ENCODE measurements at regions not wholly inside any gene's neighbourhood (a gene's known extent, or its start where the extent isn't known, plus 50 kb on each side); places are given as distances from the start of the nearest gene placed in this dataset.

- Histone ChIP-seq H3K4me3 (no peak overlapping the region), H3K27me3 (no peaks in the 10 kb centered on the region), H3K36me3 (no peaks in the 10 kb centered on the region), H3K9me3 (peaks cover 0 to 13% of the 10 kb centered on the region in 2 donors), H3K27ac (no peak overlapping the region), H3K4me1 (no peaks in the 10 kb centered on the region)
- DNase-seq (ENCODE audit: low spot score in 2 of 2): no peak
- intact Hi-C loops (cut with DNase I; ENCODE audit: low total_unique reads): no loop called here
- no peak for TF ChIP-seq CTCF (IDR thresholded peaks at IDR 0.05)
- no peak for TF ChIP-seq POLR2A (IDR thresholded peaks at IDR 0.05)
- no peak for TF ChIP-seq POLR2AphosphoS5 (IDR thresholded peaks at IDR 0.05)
Observed at GRCh38 chr3:153649286-153649839, 471.8 kb upstream of the ARHGEF26 start.

- Histone ChIP-seq H3K4me3 (no peak overlapping the region), H3K36me3 (no peaks in the 10 kb centered on the region), H3K27me3 (no peaks in the 10 kb centered on the region), H3K27ac (no peak overlapping the region), H3K4me1 (no peaks in the 10 kb centered on the region), H3K9me3 (no peaks in the 10 kb centered on the region)
- TF ChIP-seq POLR2A (IDR thresholded peaks at IDR 0.05) (no peak), CTCF (IDR thresholded peaks at IDR 0.05) (no peak), POLR2AphosphoS5 (IDR thresholded peaks at IDR 0.05) (no peak)
- no peak for DNase-seq (ENCODE audit: low spot score in 2 of 2)
- intact Hi-C loops (cut with DNase I; ENCODE audit: low total_unique reads): no loop called here
Observed at GRCh38 chr3:153652076-153652475, 469.1 kb upstream of the ARHGEF26 start.

- intact Hi-C loops (cut with DNase I; ENCODE audit: low total_unique reads): no loop called here
- DNase-seq (ENCODE audit: low spot score in 2 of 2): no peak
- no peak overlapping the region for H3K4me3 ChIP-seq
- no peak for TF ChIP-seq CTCF (IDR thresholded peaks at IDR 0.05)
- TF ChIP-seq POLR2A (IDR thresholded peaks at IDR 0.05): no peak
- no peak for TF ChIP-seq POLR2AphosphoS5 (IDR thresholded peaks at IDR 0.05)
- no peaks in the 10 kb centered on the region for H3K36me3 ChIP-seq
- H3K27ac ChIP-seq: no peak overlapping the region
- no peaks in the 10 kb centered on the region for H3K9me3 ChIP-seq
- no peaks in the 10 kb centered on the region for H3K4me1 ChIP-seq
- H3K27me3 ChIP-seq: no peaks in the 10 kb centered on the region
Observed at GRCh38 chr3:153657046-153657445, 464.1 kb upstream of the ARHGEF26 start.

- no peak overlapping the region for H3K27ac ChIP-seq
- no peak for TF ChIP-seq CTCF (IDR thresholded peaks at IDR 0.05)
- no peak for TF ChIP-seq POLR2AphosphoS5 (IDR thresholded peaks at IDR 0.05)
- no peak for TF ChIP-seq POLR2A (IDR thresholded peaks at IDR 0.05)
- DNase-seq (ENCODE audit: low spot score in 2 of 2): no peak
- no peaks in the 10 kb centered on the region for H3K27me3 ChIP-seq
- no peak overlapping the region for H3K4me3 ChIP-seq
- H3K4me1 ChIP-seq: no peaks in the 10 kb centered on the region
- H3K36me3 ChIP-seq: no peaks in the 10 kb centered on the region
- no peaks in the 10 kb centered on the region for H3K9me3 ChIP-seq
- intact Hi-C loops (cut with DNase I; ENCODE audit: low total_unique reads): no loop called here
Observed at GRCh38 chr3:153657461-153657860, 463.7 kb upstream of the ARHGEF26 start.

GRCh38 chr3:153658136-153658535 is 463.1 kb upstream of the ARHGEF26 start:
- H3K27ac ChIP-seq: no peak overlapping the region
- H3K4me1 ChIP-seq: no peaks in the 10 kb centered on the region
- TF ChIP-seq POLR2AphosphoS5 (IDR thresholded peaks at IDR 0.05): no peak
- TF ChIP-seq POLR2A (IDR thresholded peaks at IDR 0.05): no peak
- TF ChIP-seq CTCF (IDR thresholded peaks at IDR 0.05): no peak
- H3K36me3 ChIP-seq: no peaks in the 10 kb centered on the region
- H3K27me3 ChIP-seq: no peaks in the 10 kb centered on the region
- DNase-seq (ENCODE audit: low spot score in 2 of 2): no peak
- intact Hi-C loops (cut with DNase I; ENCODE audit: low total_unique reads): no loop called here
- H3K9me3 ChIP-seq: no peaks in the 10 kb centered on the region
- H3K4me3 ChIP-seq: no peak overlapping the region

Data from breast epithelium (tissue), 4 donors.